ENCODE measurements at regions not wholly inside any gene's neighbourhood (a gene's known extent, or its start where the extent isn't known, plus 50 kb on each side); places are given as distances from the start of the nearest gene placed in this dataset.

DNA sequence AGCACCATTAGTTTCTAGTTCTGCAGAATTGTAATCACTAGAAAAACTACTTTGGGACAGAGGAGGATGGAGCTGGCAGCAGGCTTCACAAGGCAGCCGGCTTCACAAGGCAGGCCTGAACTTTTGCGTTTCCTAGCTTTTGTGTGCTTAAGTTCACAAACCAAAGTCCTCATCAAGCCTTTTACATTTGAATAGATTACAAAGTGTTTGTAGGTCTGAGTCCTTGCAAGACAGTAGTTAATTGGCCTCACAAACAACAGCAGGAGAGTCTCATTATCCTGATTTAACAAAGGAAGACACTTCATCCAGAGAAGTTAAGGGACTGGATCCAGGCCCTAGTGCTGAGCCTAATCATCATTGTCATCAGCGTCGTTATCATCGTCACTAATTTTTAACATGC lies 147.8 kb upstream of the AUTS2 start:
- TF ChIP-seq POLR2AphosphoS5 (IDR thresholded peaks at IDR 0.05) (no peak), POLR2A (IDR thresholded peaks at IDR 0.05; ENCODE audit: low read depth) (no peak)
- TF ChIP-seq, protein P1, sequence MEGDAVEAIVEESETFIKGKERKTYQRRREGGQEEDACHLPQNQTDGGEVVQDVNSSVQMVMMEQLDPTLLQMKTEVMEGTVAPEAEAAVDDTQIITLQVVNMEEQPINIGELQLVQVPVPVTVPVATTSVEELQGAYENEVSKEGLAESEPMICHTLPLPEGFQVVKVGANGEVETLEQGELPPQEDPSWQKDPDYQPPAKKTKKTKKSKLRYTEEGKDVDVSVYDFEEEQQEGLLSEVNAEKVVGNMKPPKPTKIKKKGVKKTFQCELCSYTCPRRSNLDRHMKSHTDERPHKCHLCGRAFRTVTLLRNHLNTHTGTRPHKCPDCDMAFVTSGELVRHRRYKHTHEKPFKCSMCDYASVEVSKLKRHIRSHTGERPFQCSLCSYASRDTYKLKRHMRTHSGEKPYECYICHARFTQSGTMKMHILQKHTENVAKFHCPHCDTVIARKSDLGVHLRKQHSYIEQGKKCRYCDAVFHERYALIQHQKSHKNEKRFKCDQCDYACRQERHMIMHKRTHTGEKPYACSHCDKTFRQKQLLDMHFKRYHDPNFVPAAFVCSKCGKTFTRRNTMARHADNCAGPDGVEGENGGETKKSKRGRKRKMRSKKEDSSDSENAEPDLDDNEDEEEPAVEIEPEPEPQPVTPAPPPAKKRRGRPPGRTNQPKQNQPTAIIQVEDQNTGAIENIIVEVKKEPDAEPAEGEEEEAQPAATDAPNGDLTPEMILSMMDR (IDR thresholded peaks at IDR 0.05), result no peak

All from esophagus muscularis mucosa (tissue), 3 donors.